Sciatic nerve (tissue), 2 donors: ENCODE measurements at regions not wholly inside any gene's neighbourhood (a gene's known extent, or its start where the extent isn't known, plus 50 kb on each side); places are given as distances from the start of the nearest gene placed in this dataset.
A peak's percentile ranks its signal among the peaks of the same experiment; 100 is the strongest.
"Not testable (repeated sequence)": the region's sequence is repeated elsewhere in the genome, so short reads cannot be mapped to it uniquely, and the experiment has no call there.

Experiments used
- ATAC-seq: fragments of 200-7000 bp; cut with Tn5 transposase; one replicate; pipeline ENCODE4 v1.9.1; 2020; ENCODE audit warnings: mild to moderate bottlenecking, moderate library complexity
- DNase-seq: peaks from one replicate; pipeline ENCODE4 v3.0.0-alpha.2; 2020; ENCODE audit warnings: low spot score
- intact Hi-C: fragments of 100-400 bp; cut with DNase I; formaldehyde crosslinking; loops from one replicate; pipeline ENCODE4 v1.14.2; 2022
- donor health status: DM: no; HTN: no; CAD: no.
- donor health status: DM: no; HTN: no; CAD: no.

DNA sequence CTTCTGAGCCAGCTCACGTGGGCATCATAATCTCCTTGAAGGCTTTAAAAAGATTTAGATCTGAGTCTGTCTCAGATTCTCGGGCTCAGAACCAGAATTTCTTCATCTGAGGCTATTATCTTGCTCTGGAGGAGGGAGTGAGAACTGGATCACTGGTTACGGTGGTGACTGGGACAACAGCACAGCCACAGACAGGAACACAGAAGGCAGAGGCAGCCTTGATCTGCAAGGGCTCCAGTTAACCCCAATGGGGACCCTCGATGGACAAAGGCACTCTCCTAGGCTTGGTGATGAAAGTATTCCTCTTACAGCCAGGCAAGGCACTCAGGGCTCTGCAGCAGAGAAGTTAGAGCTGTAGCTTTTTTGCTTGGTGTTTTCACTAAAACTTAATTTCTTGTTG is 87.7 kb upstream of the POTEM start:
- ATAC-seq, intact Hi-C loops, DNase-seq: not testable (repeated sequence)

DNA sequence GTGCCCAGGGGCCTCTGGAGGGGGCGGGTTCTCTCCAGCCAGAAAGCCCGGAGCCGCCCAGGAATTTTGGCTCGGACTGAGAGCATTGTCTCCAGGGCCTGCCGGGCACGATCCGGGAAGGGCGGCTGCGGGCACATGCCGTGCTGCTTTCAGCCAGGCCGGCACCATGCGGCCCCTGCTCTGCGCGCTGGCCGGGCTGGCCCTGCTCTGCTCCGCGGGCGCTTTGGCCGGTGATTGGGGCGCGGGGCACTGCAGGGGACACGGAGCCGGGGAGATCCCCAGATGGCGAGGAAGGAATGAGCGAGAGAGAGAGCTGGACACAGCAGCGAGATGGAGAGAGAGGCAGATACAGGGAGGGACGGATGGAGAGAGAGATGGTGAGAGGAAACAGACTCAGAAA is 86.7 kb upstream of the POTEM start:
- ATAC-seq, intact Hi-C loops, DNase-seq: not testable (repeated sequence)

DNA sequence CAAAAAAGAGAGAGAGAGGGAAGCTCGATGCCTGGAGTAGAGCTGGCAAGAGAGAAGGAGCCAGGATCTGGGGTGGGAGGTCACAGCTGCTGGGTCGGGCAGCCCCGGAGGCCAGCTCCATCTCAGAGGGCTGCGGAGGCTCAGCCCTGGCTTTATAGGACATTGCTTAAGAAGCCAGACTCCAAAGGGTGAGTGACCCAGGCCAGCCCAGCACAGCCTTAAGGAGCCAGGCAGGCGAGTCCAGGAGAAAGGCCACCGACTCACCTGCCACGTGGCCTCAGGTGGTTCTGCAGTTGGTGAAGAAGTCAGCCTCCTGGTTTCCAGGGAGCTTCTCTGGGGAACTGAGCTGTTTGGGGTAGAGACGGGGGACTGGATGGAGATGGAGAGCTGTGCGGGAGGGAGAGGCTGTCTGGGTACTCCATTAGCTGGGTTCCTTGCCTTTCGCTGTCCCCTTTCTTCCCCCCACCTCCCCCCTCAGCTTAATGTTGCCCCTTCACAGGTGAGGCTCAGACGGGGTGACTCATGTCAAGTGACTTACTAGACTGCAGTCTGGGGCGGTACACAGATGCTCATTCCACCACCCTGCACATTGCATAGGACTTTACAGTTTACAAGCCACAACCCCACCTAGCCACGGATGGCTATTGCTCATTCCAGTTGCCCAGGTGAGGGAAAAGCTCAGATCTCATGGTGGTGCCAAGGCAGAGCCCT is 85.9 kb upstream of the POTEM start:
- DNase-seq, intact Hi-C loops, ATAC-seq: not testable (repeated sequence)

DNA sequence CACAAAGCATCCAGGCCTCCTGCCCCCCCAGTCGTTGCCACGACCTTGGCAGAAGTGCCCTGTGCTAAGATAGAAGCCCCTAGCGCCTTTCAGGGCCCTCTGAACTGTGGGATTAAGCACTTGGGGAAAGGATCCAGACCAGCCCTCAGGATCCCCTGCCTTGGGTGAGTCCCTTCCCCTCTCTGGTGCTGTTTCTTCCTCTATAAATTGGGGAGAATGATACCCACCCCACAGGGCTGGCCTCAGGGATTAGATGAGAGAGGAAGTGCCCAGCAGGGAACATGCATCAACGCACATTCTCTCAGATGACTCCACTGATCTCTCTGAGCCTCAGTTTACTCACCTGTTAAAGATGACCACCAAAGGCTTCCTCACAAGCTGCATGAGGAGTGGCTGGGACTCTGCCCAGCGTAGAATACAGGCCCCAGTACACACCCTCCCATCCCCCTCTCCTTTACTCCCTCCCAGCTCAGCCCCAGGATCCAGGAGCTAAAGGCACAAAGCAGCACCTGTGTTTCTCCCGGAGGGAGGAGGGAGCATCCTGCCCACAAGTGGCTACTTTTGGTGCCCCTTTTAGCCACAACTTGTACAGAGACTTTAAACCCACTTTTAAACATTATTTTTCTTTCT is 85.3 kb upstream of the POTEM start:
- DNase-seq, intact Hi-C loops, ATAC-seq: not testable (repeated sequence)

DNA sequence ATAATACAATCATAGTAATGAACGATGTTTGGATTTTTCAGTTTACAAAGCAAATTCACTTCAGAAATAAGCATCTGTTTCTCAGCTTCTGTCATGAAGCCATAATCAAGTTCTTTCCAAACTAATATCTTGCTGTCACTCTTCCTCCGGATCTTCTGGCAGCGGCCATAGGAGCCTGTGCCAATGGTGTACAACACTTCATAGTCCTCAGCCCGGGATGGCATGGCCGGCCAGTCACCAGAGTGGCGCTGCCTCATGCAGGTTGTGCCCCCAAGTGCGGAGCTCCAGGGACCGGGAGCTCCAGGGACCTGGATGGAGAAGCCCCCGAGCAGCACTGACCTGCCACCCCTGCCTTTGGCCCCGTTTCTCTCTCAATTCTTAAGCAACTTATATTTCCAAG is 77.0 kb upstream of the POTEM start:
- ATAC-seq, DNase-seq, intact Hi-C loops: not testable (repeated sequence)

DNA sequence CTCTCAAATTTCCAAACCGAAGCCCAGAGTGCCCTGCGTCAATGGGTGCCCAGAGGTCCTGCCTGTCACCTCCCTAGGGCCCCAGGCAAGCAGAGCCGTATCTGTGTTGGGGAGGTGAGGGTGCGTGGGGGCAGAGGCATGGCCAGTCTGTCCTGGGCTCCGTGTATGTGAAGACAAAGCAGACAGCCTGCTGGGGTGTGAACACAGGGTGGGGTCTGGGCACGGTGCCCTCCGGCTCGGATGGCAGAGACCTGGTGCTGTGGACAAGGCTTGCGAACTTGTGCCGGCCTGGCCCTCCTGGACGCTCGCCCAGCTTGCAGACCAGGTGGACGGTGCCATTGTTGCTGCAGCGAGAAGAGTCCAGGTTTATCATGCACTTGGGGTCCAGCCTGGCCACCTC is 53.4 kb upstream of the POTEM start:
- DNase-seq, intact Hi-C loops: not testable (repeated sequence)
- ATAC-seq = peak; percentile 28

DNA sequence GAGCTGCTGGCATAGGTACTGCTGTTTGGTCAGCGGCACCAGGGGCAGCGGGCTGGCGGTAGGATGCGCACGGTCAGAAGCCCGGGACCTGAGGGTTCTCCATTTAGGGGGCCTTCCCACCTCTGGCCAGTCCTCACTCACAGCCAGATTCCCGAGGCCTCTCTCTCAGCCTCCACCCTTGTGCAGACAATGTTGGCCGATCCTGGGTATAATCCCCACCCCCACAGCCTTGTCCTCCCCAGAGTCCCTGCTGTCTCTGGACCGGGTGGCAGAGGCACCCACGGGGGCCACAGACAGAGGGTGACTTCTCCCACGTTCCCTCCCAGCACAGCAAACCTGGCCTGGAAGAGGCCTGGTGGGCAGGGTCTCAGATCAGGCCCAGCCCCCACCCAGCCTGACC is 52.7 kb upstream of the POTEM start:
- ATAC-seq, DNase-seq: not testable (repeated sequence)

More for the DNA sequence above, 52.7 kb upstream of the POTEM start:
- intact Hi-C loops = not testable (repeated sequence)
